AG04450 (cell line): ENCODE measurements at regions not wholly inside any gene's neighbourhood (a gene's known extent, or its start where the extent isn't known, plus 50 kb on each side); places are given as distances from the start of the nearest gene placed in this dataset.

Experiments
- CTCF ChIA-PET: fragments of 300-600, 350-600 bp; formaldehyde crosslinking; extraction: SDS; loops from one replicate; lab custom pipeline; 2022; ENCODE audit warnings: antibody characterized with exemption, inconsistent platforms; lab: Charles Lee
- POLR2A ChIA-PET: fragments of 350-600 bp; formaldehyde crosslinking; extraction: SDS; loops from one replicate; lab custom pipeline; 2021; ENCODE audit warnings: antibody characterized with exemption, inconsistent platforms; lab: Yijun Ruan, JAX
- DNase-seq: peaks from one replicate; pipeline ENCODE4 v3.0.0-alpha.2; 2011; ENCODE audit warnings: low read depth, low spot score
- H3K27ac ChIP-seq: one replicate; pipeline ENCODE4 v1.5.1; 2012; ENCODE audit warnings: low read depth, low read length, control low read depth
- H3K27me3 ChIP-seq: one replicate; pipeline ENCODE4 v1.6.0; 2012; ENCODE audit warnings: low read length; ENCODE audit not compliant: control insufficient read depth, insufficient read depth
- H3K4me3 ChIP-seq: 2 replicates; pipeline ENCODE4 v1.5.1; 2011; ENCODE audit warnings: mild to moderate bottlenecking, low read depth, low read length, control low read depth
- H3K9me3 ChIP-seq: 2 replicates; pipeline ENCODE4 v1.5.1; 2012; ENCODE audit warnings: low read length; ENCODE audit not compliant: control insufficient read depth, insufficient read depth
- TF ChIP-seq, protein P1 (sequence below): IDR thresholded peaks from 2 replicates; pipeline ENCODE4 v1.5.1; 2011; ENCODE audit warnings: low read depth, low read length, control low read depth, inconsistent platforms

DNA sequence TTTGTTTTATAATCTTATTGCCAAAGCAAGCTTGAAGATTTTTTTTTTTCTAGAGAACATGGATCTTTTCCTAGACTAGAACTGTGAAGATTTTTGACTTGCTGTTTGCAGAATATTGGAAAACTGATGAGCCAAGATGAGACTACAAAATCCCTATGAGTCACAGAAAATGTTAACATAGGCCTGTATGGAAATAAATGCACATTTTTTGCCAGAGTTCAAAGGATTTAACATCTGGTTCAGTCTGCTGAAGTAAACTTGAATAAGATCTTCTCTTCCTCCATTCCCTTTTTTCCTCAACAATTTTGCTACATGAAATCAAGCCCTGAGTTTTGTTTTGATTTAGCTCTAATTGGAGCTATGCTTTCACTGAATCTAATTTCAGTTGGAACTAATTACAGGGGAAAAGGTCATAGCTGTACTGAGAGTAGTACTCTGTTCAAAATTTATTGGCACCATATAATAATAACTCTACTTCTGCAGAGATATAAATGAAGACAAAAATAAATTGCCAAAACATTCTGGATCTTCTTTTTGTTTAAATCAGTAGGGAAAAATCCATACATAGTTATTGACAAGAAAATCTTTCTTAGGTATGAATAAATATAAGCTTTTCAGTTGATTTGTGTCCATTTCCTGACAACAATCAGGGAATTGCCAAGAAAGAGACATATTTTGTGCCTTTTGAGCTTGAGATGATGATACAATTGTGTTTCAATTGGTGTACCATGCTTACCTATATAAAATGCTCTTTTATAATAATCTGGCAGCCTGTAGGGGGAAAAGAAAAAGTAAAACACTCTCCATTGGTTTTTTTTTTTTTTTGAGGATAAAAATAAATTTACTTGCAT is 387.5 kb upstream of the GOT2 start:
- POLR2A ChIA-PET = no interaction called here
- TF ChIP-seq, protein P1, sequence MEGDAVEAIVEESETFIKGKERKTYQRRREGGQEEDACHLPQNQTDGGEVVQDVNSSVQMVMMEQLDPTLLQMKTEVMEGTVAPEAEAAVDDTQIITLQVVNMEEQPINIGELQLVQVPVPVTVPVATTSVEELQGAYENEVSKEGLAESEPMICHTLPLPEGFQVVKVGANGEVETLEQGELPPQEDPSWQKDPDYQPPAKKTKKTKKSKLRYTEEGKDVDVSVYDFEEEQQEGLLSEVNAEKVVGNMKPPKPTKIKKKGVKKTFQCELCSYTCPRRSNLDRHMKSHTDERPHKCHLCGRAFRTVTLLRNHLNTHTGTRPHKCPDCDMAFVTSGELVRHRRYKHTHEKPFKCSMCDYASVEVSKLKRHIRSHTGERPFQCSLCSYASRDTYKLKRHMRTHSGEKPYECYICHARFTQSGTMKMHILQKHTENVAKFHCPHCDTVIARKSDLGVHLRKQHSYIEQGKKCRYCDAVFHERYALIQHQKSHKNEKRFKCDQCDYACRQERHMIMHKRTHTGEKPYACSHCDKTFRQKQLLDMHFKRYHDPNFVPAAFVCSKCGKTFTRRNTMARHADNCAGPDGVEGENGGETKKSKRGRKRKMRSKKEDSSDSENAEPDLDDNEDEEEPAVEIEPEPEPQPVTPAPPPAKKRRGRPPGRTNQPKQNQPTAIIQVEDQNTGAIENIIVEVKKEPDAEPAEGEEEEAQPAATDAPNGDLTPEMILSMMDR = no peak
- DNase-seq = no peak
- Histone ChIP-seq H3K27ac (no peak overlapping the region), H3K27me3 (no peaks in the 10 kb centered on the region), H3K9me3 (peaks cover 7% of the 10 kb centered on the region), H3K4me3 (no peak overlapping the region)
- CTCF ChIA-PET = interaction anchor here (0.7 kb wide), 1 partner anchor 308 kb away, joined by 4 read pairs; no protein-coding TSS in a partner anchor

DNA sequence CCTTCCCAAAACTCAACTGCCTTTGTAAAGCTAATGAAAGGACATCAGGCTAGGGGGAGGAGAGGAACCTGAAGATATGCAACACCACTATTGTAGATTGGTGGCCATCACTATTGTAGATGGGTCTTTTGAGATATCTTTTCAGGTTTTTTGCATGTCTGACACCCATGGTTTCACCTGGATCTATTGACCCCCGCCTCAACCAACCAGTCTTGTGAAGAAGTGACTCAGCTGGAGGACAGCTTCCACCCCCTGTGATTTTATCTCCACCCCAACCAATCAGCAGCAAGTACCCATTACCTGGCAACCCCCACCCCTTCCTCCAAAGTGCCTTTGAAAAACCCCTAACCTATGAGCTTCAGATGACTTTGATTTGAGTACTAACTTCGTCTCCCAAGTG is 382.6 kb upstream of the GOT2 start:
- no peak overlapping the region for H3K27ac ChIP-seq
- no peaks in the 10 kb centered on the region for H3K27me3 ChIP-seq
- DNase-seq = no peak
- ChIA-PET CTCF (no interaction called here), POLR2A (no interaction called here)
- H3K4me3 ChIP-seq = no peak overlapping the region
- TF ChIP-seq, protein P1 = no peak
- peaks cover 3% of the 10 kb centered on the region; the same call in 1 of the 2 replicates for H3K9me3 ChIP-seq

DNA sequence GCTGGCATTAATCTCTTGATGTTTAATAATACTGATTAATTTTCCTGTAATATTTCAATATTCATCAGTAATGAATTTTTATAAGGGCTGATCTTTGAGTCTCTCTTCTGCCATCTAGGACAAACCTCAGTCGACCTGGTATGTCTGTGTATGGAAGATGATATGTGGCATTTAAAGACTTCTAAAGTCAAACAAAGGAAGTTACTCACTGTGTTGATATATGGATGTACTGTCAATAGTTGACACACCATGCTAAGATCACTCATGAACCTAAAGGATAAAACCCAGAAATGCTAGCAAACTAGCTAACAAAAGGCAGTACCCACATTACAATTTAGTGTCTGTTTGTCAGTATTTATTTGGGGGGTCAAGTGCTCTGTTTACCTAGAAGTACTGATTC is 380.7 kb upstream of the GOT2 start:
- DNase-seq = no peak
- Histone ChIP-seq H3K4me3 (no peak overlapping the region), H3K9me3 (peaks cover 8% of the 10 kb centered on the region; the same call in 1 of the 2 replicates), H3K27ac (no peak overlapping the region), H3K27me3 (no peaks in the 10 kb centered on the region)
- POLR2A ChIA-PET = no interaction called here
- TF ChIP-seq, protein P1 = no peak
- CTCF ChIA-PET = no interaction called here

DNA sequence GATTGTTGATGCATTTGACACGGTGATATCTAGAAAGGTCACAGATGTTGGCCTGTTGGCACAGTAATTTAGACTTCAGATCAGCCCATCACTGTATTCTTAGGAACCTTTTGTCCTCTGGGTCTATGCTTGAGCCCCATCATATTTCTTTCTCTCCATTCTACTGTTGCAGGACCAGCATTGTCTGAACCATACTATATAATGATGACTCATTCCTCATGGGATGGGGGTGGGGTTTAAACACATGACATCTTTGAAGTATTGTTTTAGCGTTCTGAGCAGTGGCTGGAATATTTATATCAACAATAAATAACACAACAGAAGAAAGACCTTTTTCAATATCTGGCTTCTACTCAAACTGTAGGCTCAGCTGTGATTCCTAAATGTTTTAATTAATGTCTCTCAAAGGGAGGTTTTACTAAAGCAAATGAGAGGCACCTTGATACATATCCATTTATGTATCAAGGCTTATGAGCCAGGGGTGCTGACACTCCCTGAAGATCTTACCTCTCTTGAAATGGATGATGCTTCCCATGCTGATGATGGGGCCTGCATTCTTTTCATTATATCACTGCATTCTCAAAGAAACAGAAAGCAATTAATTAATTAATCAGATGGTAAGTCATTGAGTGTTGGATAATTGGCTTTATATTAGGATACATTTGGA is 379.0 kb upstream of the GOT2 start:
- DNase-seq = no peak
- H3K27me3 ChIP-seq = no peaks in the 10 kb centered on the region
- POLR2A ChIA-PET = no interaction called here
- H3K27ac ChIP-seq = no peak overlapping the region
- CTCF ChIA-PET = no interaction called here
- no peak overlapping the region for H3K4me3 ChIP-seq
- TF ChIP-seq, protein P1 = no peak
- H3K9me3 ChIP-seq = peaks cover 8% of the 10 kb centered on the region; the same call in 1 of the 2 replicates

DNA sequence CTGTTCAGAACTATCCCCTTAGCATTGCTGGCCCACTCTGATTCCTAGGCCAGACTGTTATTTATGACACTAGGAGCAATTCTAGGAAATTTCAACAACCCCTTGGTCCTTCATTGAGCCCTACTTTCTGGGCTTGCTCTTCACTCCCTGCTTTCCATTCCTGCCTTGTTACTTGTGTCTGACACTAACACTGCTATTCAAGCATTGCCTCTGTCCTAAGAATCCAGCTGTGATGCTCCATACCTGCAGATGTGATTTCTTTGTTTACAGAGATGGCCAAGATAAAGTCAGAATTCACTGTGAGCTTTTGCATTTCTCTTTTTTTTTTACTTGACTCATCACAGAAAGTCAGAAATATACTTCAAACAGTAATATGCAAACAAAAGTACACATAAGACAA is 377.2 kb upstream of the GOT2 start:
- Histone ChIP-seq H3K27me3 (no peaks in the 10 kb centered on the region), H3K27ac (no peak overlapping the region), H3K4me3 (no peak overlapping the region), H3K9me3 (peaks cover 5% of the 10 kb centered on the region; the same call in 1 of the 2 replicates)
- TF ChIP-seq, protein P1 = no peak
- no peak for DNase-seq
- CTCF ChIA-PET = interaction anchor here (0.6 kb wide), 1 partner anchor 809 kb away, joined by 3 read pairs; no protein-coding TSS in a partner anchor
- POLR2A ChIA-PET = no interaction called here
